Prostate gland (tissue), 2 donors: ENCODE measurements at regions not wholly inside any gene's neighbourhood (a gene's known extent, or its start where the extent isn't known, plus 50 kb on each side); places are given as distances from the start of the nearest gene placed in this dataset.
"Not testable (repeated sequence)": the region's sequence is repeated elsewhere in the genome, so short reads cannot be mapped to it uniquely, and the experiment has no call there.

Source experiments
- CTCF ChIP-seq, 4 experiments: fragments of 200-600 bp in 2 of 4; fragments of 450-650 bp in 2 of 4; sonication (generic) in 2 of 4; IDR thresholded peaks; 1 replicate in 3 of 4; 2 replicates in 1 of 4; pipeline ENCODE4 v1.5.1; 2016 to 2019; ENCODE audit warnings: antibody characterized with exemption in 4 of 4, mild to moderate bottlenecking in 2 of 4, moderate library complexity in 2 of 4
- POLR2A ChIP-seq: fragments of 450-650 bp; IDR thresholded peaks from one replicate; pipeline ENCODE4 v1.6.1; 2016; ENCODE audit warnings: antibody characterized with exemption, mild to moderate bottlenecking

- peak; percentile 18 to 62 (median 52) for TF ChIP-seq CTCF (IDR thresholded peaks at IDR 0.05)
- TF ChIP-seq POLR2A = not testable (repeated sequence)
Measured at GRCh38 chr1:46878173-46878782, 63.0 kb downstream of the CYP4A11 start.
